Suppressor macrophage (primary cell): ENCODE measurements at regions not wholly inside any gene's neighbourhood (a gene's known extent, or its start where the extent isn't known, plus 50 kb on each side); places are given as distances from the start of the nearest gene placed in this dataset.
"Not testable (repeated sequence)": the region's sequence is repeated elsewhere in the genome, so short reads cannot be mapped to it uniquely, and the experiment has no call there.

Source experiments
- DNase-seq, 4 experiments: peaks; one replicate each; pipeline ENCODE4 v3.0.0-alpha.2; 2020 to 2022

DNA sequence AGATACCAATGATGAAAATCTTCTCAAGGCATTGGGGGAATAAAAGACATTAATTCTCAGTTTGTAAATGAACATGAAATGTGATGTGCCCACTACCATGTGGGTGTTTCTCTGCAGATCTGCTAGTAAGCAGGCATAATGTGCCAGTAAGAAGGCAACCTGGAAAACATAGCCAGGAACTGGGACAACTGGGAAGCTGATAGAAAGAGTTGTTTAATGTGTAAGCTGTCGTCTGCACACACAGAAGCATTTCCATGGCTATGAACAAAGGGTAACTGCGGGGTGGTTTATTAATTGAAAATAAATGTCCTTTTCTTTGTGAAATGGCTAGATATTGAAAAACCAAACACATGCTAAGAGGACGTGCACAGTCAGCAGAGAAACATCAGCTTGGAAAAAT is 52.0 kb downstream of the ZC3H11B start:
- DNase-seq: no peak

DNA sequence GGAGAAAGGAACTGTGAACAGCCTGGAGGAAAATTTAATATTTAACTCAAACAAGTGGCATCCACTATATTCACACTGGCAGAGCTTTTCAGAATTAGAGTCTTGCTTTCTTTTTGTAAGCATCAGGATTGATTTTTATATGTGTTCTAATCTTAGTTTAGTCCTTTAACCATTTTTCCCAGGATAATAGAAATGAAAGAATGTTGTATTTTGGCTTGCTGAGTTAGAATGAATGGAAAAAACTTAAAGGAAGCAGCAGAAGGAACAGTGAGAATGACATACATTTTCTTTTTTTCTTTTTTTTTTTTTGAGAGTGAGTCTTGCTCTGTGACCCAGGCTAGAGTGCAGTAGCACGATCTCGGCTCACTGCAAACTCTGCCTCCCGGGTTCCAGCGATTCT is 53.0 kb downstream of the ZC3H11B start:
- DNase-seq: no peak

DNA sequence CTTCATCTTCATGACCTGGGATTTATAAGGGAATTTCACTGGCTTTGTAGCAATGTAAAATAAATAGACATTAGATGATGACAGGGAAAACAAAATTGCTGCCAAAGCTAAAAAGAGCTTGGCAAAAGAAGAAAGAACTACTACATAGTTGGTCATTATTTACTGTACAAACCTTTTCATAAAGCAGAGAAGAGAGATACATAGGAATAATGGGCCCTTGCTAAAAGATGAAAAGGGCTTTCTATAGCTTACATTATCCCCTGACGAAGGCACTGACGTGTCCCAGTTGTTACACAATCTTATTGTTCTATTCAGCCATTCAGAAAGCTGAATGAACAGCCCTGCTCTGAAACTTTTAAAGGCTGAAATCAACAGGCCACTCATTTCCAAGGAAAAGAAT is 57.1 kb downstream of the ZC3H11B start:
- DNase-seq: no peak

DNA sequence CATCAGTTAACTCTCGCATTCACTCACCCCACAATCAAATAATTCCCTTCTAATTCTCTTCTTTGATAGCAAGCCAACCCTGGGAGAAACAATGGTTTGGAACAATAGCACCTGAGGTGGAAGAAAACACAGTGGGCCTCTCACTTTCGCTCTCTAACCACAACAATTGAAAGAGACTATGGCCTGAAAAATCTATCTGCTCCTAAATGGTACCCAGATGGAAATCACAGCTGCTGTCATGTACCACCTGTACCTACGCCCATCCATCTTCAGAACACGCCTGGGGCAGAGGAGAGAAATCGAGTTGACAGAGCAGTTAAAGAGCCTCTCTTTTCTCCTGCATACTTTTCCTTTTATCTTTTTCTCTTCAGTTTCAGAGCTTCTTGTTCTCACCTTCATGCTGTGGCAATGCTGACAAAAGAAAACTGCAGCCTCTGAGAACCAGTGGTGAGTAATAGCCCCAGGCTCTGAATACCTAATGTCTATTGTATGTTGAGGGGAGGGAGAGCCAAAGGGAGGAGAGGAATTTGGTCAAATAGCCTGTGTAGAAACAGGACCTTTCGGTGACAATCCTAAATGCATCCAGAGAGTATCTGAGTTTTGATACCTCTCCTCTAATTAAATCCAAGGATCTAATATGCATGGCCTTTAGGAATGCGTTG is 57.7 kb downstream of the ZC3H11B start:
- DNase-seq: no peak

DNA sequence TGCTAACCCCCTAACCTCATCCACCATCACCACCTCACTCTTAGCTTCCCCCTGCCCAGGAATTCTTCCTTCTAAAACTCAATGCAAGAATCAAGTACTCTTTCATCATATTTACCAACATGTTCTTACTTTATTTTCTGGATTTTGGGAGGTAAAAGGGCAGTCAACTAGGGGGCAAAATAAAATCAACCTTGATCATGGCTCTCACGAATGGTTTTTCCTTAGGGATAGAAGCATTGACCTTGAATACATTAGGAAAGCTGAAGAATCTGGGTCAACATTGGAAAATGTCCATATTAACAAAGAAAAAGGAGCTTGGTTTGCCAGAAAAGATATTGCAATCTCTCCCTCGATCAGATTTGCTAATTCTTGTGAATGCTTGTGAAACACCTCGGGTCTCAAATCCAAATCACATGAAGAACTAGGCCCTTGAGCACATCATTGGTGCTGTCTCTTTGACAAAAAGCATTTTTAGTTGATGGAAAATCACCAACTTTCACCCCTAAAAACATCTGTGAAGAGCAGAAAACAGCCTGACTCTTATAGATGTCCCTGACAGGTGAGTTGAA is 58.9 kb downstream of the ZC3H11B start:
- no peak for DNase-seq

DNA sequence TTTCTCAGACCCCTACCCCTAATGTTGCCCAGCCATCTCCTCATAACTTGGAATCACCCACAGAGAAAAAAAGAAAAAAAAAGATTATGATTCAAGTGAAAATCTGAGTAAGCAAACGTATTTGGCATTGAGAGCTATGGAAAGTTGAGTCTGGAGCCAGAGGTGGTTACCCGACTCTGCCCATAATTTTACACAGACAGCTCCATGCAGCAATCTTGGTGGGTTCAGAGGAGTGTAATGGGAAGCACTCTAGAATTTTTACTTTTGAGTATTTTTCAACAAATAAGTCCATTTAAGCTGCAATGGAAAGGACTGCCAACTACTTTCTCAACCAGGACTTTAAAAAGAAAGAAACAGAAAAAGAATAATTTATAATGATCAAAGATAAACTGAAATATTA is 62.7 kb downstream of the ZC3H11B start:
- DNase-seq: no peak

DNA sequence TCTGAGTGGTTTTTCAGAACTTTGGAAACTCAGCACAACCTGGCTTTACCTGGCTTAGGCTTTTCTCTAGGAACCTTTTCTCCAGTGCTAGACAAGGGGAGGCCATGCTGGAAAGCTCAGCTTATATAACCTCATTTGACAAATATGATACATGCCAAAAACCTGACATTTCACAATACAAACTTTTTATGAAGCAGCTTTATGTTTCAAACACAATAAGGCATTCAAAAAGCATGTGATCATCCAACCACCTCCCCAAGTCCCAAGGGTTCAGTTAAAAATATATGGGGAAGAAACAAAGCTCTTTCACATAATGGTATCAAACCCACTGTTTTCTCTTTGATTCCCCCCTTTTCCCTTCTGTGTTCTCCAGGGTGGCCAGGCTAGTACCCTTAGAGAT is 63.7 kb downstream of the ZC3H11B start:
- DNase-seq: no peak

DNA sequence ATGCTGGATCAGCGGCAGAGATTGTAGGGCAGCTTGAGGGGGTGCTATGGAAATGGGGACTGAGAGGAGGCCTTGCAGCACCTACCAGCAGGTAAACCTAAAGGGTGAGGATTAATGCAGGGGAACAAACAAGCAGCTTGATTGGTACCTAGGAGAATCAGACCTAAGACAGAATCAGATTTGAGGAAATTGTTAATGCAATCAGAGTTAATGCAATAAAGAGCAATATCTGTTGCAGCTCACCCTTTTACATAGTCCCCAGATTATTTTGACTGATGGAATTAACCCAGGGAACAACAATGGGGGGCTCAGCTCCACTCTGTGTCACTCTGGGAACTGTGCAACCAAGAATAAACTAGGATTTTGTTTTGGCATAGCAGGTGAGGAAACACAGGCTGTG is 64.5 kb downstream of the ZC3H11B start:
- DNase-seq: no peak

DNA sequence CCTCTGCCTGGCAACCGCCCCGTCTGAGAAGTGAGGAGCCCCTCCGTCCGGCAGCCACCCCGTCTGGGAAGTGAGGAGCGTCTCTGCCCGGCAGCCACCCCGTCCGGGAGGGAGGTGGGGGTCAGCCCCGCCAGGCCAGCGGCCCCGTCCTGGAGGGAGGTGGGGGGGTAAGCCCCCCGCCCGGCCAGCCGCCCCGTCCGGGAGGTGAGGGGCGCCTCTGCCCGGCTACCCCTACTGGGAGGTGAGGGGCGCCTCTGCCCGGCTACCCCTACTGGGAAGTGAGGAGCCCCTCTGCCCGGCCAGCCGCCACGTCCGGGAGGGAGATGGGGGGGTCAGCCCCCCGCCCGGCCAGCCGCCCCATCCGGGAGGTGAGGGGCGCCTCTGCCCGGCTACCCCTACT is 67.1 kb downstream of the ZC3H11B start:
- not testable (repeated sequence) for DNase-seq

DNA sequence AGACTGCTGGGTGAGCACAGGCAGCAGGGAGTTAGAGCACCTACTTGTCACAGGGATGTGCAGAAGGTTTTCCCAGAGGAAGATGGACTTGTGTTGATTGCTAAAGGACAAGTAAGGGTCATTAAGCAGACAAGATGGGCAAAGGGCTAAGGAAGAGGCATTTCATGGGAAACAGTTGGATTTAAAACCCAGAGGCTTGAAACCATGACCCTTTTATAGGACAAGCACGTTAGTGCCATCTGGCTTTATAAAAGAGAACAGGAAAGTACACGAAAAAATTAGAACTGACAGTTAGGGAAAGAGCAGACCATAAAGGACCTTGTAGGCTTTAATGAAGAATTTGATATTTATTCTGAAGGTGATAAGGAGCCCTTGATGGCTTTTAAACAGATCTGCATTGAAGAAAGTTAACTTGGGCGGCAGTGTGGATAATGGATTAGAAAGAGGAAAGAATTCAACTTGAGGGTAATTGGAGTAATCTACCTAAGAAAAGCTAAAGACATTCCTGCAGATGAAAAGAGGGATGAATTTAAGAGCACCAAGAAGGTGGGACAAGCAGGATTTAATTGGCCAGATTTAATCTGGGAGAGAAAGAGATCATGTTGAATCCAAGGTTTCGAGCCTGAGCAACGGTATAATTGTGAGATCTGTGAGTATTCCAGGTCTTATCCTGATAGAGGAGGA is 68.6 kb downstream of the ZC3H11B start:
- peak in 1 of 4 experiments; percentile 13 for DNase-seq

DNA sequence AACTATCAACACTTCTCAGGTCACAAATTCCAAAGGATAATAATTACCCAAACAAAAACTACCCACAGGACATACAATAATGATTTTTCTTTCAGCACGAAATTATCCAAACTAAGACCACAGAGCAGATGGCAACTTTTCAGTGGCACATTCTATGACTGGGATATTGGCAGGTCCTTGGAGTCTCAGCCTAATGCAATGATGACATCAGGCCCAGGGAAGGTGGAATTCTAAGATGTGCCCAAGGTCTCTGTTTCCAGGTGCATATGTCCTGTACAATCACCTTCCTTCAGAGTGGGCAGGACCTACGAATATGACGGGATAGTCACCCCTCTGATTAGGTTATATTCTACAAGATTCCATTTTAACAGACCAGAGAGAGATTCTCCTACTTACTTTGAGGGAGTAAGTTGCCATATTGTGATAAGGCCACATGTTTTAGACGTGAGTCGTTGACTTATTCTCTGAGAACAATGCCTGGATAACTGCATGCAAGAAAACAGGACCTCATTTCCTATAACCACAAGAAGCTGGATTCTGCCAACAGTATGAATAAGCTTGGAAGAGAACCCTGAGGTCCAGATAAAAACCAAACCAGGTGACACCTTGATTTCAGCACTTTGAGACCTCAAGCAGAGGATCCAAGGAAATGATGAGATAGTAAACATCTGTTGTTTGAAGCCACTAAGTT is 69.9 kb downstream of the ZC3H11B start:
- DNase-seq: no peak

DNA sequence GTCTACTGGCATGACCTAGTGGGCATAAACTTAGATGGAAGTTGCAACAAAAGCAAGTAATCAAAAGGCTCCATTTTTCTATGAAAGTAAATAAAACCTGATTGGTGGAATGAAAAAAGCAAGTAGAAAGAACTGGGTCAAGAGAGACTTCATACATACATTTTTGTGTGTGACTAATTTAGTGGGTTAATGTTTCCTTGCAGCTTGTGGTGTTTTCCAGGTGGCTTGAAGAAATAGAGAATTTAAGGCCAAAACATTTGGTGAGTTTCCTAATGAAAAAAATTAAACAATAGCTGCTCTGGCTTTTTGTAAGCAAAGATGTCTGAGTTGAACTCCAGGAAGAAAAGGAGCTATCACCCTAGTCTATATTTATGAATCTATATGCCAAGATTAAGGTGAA is 71.0 kb downstream of the ZC3H11B start:
- no peak for DNase-seq

DNA sequence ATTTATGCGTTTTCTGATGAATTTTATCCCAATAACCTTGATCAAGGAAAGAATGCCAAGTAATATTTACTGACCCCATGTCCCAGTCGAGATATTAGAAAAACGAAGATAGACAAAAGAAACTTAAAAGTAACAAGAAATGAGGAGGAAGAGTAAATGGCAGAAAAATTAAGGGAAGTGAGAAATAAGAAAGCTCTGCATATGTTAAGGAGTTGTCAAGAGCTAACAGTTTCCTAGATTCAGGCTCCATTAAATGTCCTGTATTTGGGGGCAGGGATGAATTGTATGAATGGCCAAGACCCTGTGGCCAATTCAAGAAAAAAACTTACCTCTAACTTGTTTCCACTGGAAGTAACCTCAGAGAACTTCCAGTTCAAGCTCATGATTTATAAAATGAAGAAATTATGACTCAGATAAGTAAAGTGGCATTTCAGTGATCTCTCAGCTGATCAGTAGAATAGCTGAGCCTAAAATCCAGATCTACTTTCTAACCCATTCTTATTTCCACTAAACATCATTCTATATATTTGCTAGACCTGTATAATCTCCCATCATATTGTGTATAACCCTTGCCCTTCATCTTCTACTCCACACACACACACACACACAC is 73.2 kb downstream of the ZC3H11B start:
- peak in 2 of 4 experiments; percentile 26 to 28 for DNase-seq

DNA sequence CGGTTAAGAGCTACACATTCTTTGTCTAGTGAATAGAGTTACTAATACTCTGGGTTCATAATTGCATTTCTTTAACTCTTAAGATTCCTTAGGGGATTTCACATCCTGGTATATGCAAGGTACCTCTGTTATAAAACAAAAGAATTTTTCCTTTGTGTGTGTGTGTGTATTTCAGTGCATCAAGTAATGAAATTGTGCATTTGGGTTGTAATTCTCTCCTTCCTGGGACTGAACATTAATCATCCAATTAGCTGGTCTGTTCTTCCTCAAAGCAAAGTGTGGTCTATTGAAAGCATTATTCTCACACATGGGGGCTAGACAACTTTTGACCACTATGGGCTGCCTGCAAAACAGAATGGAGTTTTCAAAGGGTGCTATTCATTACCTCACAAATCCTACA is 74.0 kb downstream of the ZC3H11B start:
- no peak for DNase-seq

DNA sequence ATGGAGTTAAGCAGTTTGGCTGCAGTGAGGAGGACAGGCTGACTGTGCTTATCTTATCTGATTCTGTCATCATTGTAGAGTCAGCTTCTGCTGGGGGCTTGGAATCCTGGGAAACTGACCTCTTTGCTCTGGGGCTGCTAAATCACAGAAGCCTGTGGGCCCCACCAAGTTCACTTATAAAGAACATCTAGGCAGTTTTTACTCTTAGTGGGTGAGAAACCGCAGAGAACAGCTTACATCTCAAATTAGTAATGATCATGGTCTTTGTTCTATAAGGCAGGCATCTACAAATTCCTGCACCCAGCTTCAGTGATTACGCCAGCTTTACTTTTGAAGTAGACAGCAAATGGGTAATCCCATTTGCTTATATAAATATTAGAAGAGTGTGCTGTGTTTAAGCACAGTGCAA is 75.7 kb downstream of the ZC3H11B start:
- DNase-seq: no peak

DNA sequence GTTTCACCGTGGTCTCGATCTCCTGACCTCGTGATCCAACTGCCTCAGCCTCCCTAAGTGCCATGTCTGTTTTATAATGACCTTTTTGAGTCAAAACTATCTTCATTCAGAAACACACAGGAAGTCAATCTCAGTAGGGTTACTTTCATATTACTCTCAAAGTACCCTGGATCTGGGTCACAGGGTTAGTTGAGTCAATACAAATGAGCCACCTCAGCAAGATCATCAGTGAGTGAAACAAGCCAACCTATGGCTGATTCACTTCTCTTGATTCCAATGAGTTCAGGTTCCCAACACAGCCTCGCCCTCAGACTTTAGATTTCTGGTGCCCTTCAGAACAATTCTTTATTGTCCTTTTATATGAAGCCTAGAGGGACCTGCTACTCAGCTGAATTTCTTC is 76.9 kb downstream of the ZC3H11B start:
- no peak for DNase-seq

DNA sequence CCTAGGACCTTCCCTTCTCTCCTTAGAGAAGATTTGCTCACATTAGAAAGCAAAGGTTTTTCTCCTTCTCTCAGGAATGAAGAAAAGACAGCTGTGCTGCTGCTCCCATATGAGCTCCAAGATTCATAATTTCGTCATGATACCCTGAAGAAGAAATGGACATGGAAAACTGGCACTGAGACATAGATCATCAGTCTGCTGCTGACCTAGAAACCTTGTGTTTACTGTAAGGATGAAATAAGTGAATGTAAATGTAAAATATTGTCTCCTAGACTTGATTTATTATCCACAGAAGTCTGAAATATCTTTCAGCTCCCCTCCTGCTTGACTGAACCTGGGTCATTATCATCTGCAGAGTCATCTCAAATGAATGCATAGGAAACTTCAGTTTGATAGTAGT is 77.9 kb downstream of the ZC3H11B start:
- no peak for DNase-seq

DNA sequence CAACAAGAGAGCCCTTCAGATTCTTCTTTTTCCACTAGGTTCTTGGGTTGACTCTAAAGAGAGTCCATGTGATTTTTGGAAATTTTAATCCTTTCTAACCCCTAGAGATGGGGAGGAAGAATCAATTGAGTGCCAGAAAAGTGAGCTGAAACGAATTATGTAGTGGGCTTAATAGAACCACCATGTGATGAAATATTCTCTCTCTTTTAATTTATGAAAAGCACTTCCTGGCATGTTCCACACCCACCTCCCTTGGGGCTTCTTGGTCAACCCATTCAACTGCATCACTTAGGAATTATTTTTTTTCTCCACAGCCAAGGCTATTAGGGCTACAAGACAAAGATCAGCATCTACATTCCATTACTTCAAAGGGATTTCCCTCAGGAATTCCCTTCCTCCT is 79.6 kb downstream of the ZC3H11B start:
- DNase-seq: no peak

DNA sequence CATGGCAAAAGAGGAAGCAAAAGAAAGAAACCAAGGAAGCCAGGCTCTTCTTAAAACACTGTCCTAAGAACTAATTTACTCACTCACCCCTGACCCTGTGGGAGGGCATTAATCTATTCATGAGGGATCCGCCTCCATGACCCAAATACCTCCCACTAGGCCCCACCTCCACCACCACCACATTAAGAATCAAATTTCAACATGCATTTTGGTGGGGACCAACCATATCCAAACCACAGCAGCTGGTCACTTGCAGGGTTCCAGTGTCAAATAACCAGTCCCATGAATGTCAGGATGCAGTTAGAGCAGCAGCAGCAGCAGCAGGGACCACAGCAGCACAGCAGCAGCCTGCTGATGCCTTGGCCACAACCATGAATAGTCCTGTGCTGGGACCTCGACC is 83.8 kb downstream of the ZC3H11B start:
- DNase-seq: peak in 3 of 4 experiments; percentile 38 to 57 (median 47)

DNA sequence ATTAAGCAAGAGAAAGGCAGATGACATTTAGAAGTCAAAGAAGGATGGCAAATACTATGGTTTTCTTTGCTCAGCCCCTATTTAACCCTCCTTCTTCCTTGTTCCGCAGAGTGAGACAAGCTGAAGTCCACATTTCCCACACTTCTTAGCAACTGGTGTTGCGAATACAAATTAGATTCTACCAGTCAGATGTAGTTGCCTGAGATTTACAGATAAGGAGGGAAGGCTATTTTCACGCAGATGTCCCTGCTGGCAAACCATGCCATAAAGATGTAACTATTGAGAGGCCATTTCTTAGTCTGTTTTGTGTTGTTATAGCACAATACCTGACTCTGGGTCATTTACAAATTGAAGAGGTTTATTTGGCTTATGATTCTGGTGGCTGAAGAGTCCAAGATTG is 84.3 kb downstream of the ZC3H11B start:
- DNase-seq: no peak

DNA sequence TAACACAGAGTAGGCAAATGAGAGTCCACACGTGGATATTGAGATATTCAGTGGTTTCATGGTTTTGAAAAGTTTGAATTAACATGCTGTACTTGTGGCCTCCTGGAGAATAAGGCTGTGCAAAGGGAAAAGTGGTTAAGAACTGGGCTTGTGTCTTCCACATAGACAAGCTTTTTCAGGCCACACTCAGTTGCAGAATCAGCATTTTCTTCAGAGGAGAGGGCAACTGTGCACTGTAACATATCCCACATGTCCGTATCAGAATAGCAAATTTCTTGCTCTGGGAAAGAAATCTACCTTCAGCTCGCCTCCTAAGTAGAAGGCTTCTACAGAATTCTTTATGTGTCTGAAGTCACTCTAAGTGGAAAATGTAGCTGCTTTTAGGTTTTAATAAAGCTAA is 84.9 kb downstream of the ZC3H11B start:
- no peak for DNase-seq

DNA sequence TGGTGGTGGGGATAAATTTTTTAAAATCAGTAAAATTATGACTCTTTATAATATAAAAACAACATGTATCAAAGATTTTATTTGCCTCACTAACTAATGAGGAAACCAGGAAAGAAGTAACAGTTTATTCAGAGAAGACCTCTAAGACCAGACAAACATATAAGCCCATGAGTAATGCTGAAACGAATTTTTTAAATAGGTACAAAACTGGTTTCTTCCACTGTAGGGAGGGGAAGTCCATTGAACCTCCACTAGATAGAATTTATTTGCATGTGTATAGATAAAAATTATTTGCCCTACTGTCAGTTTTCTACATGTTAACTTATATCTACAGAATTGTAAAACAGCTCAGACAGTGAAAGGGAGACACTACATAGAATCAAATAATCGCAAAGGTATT is 86.8 kb downstream of the ZC3H11B start:
- no peak for DNase-seq

DNA sequence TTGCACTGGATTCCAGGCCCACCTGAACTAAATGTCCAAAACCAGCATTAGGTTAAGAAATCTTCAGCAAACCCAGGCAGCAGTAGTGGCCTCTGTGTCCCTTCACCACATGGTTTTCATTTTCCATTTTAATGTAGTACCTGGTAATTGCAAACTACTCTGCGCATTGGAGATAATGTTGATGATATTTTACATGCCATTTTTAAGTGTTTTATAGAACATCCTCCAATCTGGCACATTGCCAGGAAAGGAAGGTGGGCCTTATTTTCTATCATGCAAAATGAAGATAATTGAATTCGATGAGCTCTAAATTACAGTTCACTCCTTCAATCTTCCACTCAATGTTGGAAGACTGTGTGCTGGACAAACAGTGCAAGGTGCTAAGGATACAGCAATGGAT is 89.5 kb downstream of the ZC3H11B start:
- no peak for DNase-seq
